Esophagus squamous epithelium (tissue), 4 donors: ENCODE measurements at regions not wholly inside any gene's neighbourhood (a gene's known extent, or its start where the extent isn't known, plus 50 kb on each side); places are given as distances from the start of the nearest gene placed in this dataset.

Experiments
- POLR2A ChIP-seq, 4 donors: fragments of 450-650 bp; IDR thresholded peaks; one replicate each; pipeline ENCODE4 v1.6.1; 2017; ENCODE audit warnings: antibody characterized with exemption in 4 of 4, mild to moderate bottlenecking in 4 of 4, moderate library complexity in 3 of 4
- TF ChIP-seq, protein P1 (sequence below), 6 experiments: fragments of 450-650 bp in 4 of 6; fragments of 200-600 bp in 2 of 6; sonication (generic) in 2 of 6; IDR thresholded peaks; one replicate each; pipeline ENCODE4 v1.5.1; 2016 to 2019; ENCODE audit warnings: antibody characterized with exemption in 6 of 6, mild to moderate bottlenecking in 4 of 6, moderate library complexity in 4 of 6

GRCh38 chr18:41761333-41762018 lies 193.6 kb upstream of the PIK3C3 start:
- TF ChIP-seq, protein P1, sequence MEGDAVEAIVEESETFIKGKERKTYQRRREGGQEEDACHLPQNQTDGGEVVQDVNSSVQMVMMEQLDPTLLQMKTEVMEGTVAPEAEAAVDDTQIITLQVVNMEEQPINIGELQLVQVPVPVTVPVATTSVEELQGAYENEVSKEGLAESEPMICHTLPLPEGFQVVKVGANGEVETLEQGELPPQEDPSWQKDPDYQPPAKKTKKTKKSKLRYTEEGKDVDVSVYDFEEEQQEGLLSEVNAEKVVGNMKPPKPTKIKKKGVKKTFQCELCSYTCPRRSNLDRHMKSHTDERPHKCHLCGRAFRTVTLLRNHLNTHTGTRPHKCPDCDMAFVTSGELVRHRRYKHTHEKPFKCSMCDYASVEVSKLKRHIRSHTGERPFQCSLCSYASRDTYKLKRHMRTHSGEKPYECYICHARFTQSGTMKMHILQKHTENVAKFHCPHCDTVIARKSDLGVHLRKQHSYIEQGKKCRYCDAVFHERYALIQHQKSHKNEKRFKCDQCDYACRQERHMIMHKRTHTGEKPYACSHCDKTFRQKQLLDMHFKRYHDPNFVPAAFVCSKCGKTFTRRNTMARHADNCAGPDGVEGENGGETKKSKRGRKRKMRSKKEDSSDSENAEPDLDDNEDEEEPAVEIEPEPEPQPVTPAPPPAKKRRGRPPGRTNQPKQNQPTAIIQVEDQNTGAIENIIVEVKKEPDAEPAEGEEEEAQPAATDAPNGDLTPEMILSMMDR (IDR thresholded peaks at IDR 0.05), result no peak
- TF ChIP-seq POLR2A (IDR thresholded peaks at IDR 0.05), result no peak
